Activated CD4-positive, alpha-beta memory T cell treated with anti-CD3 and anti-CD28 coated beads for 36 hours (primary cell): ENCODE measurements at regions not wholly inside any gene's neighbourhood (a gene's known extent, or its start where the extent isn't known, plus 50 kb on each side); places are given as distances from the start of the nearest gene placed in this dataset.

Experiments
- CTCF ChIA-PET: fragments of 350-600 bp; sonication (Branson Sonifier 250); formaldehyde crosslinking; loops from one replicate; lab custom pipeline; 2021; ENCODE audit warnings: antibody characterized with exemption, inconsistent platforms; lab: Charles Lee
- POLR2A ChIA-PET: fragments of 350-600 bp; sonication (Branson Sonifier 250); formaldehyde crosslinking; loops from one replicate; lab custom pipeline; 2021; ENCODE audit warnings: antibody characterized with exemption; lab: Charles Lee
- DNase-seq: peaks from one replicate; pipeline ENCODE4 v3.0.0-alpha.2; 2020
- H3K27ac Mint-ChIP-seq: one replicate; pipeline ENCODE4 v1.8.0; 2021; ENCODE audit warnings: mixed read lengths
- H3K27me3 Mint-ChIP-seq: one replicate; pipeline ENCODE4 v1.8.0; 2021; ENCODE audit warnings: mixed read lengths
- H3K36me3 Mint-ChIP-seq: one replicate; pipeline ENCODE4 v1.8.0; 2021; ENCODE audit warnings: mixed read lengths
- H3K4me1 Mint-ChIP-seq: one replicate; pipeline ENCODE4 v1.8.0; 2021; ENCODE audit warnings: low read depth, mixed read lengths
- H3K4me3 Mint-ChIP-seq: one replicate; pipeline ENCODE4 v1.8.0; 2021; ENCODE audit warnings: mild to moderate bottlenecking, mixed read lengths
- H3K9me3 Mint-ChIP-seq: one replicate; pipeline ENCODE4 v1.8.0; 2021; ENCODE audit warnings: mixed read lengths
- intact Hi-C: fragments of 100-400 bp; cut with micrococcal nuclease; formaldehyde crosslinking; loops from one replicate; pipeline ENCODE4 v1.15.1; 2023

- DNase-seq, result no peak
- H3K9me3 Mint-ChIP-seq, result no peaks in the 10 kb centered on the region
- CTCF ChIA-PET, result no interaction called here
- no peaks in the 10 kb centered on the region for H3K27me3 Mint-ChIP-seq
- H3K4me3 Mint-ChIP-seq, result no peak overlapping the region
- intact Hi-C loops, result no loop called here
- H3K27ac Mint-ChIP-seq, result no peak overlapping the region
- POLR2A ChIA-PET, result no interaction called here
- no peaks in the 10 kb centered on the region for H3K4me1 Mint-ChIP-seq
- no peaks in the 10 kb centered on the region for H3K36me3 Mint-ChIP-seq
These were observed 73.5 kb upstream of the ZC3H12C start for GRCh38 chr11:110019675-110020074.

- H3K36me3 Mint-ChIP-seq, result no peaks in the 10 kb centered on the region
- no peak overlapping the region for H3K27ac Mint-ChIP-seq
- H3K9me3 Mint-ChIP-seq, result no peaks in the 10 kb centered on the region
- no peak overlapping the region for H3K4me3 Mint-ChIP-seq
- ChIA-PET POLR2A (no interaction called here), CTCF (no interaction called here)
- intact Hi-C loops, result no loop called here
- DNase-seq, result no peak
- no peaks in the 10 kb centered on the region for H3K27me3 Mint-ChIP-seq
- no peaks in the 10 kb centered on the region for H3K4me1 Mint-ChIP-seq
These were observed 70.6 kb upstream of the ZC3H12C start for GRCh38 chr11:110022548-110022947.

- H3K9me3 Mint-ChIP-seq, result no peaks in the 10 kb centered on the region
- no peaks in the 10 kb centered on the region for H3K36me3 Mint-ChIP-seq
- no peak overlapping the region for H3K27ac Mint-ChIP-seq
- POLR2A ChIA-PET, result no interaction called here
- H3K4me3 Mint-ChIP-seq, result no peak overlapping the region
- DNase-seq, result no peak
- no peaks in the 10 kb centered on the region for H3K4me1 Mint-ChIP-seq
- CTCF ChIA-PET, result no interaction called here
- intact Hi-C loops, result no loop called here
- H3K27me3 Mint-ChIP-seq, result no peaks in the 10 kb centered on the region
These were observed 69.5 kb upstream of the ZC3H12C start for GRCh38 chr11:110023711-110024110.

DNA sequence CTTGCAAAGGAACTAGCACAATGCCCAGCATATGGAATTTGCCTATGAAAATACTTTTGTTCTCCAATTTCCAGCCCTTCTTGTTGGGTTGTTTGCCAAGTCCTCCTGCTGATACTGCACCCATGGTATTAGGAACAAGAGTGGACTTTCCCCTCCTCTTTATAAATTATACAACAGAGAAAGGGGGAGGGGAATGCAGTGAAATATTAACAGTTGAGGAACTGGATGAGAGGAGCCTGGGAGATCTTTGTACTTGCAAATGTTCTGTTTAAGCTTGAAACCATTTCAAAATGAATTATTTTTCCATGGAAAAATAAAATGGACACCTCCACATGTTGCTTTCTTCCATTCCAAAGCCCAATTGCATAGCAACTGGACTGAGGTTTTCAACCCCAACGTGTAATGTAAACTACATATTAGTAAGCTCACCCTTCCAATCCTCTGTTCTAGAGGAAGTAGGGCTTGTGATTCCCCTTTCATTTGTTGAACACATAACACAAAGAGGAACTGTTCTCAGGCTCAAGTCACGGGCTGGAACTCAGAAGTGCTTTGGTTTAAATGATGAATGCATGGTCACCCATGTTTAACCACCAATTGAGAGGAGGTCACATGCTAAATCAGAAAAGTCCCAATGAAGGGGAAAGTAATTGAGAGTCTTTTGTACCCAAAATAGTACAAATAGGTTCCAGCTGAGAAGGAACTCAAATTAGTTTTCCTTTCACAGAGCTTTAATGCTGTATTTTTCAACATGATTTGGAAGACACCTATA lies 66.2 kb upstream of the ZC3H12C start:
- Mint-ChIP-seq H3K27ac (no peak overlapping the region), H3K27me3 (no peaks in the 10 kb centered on the region), H3K4me3 (no peak overlapping the region), H3K4me1 (no peaks in the 10 kb centered on the region), H3K36me3 (no peaks in the 10 kb centered on the region), H3K9me3 (no peaks in the 10 kb centered on the region)
- DNase-seq, result no peak
- ChIA-PET POLR2A (no interaction called here), CTCF (no interaction called here)
- intact Hi-C loops, result no loop called here

GRCh38 chr11:110027627-110028371 lies 65.4 kb upstream of the ZC3H12C start:
- Mint-ChIP-seq H3K27ac (no peak overlapping the region), H3K4me3 (no peak overlapping the region), H3K9me3 (no peaks in the 10 kb centered on the region), H3K36me3 (no peaks in the 10 kb centered on the region), H3K4me1 (no peaks in the 10 kb centered on the region), H3K27me3 (no peaks in the 10 kb centered on the region)
- intact Hi-C loops, result no loop called here
- no peak for DNase-seq
- ChIA-PET CTCF (no interaction called here), POLR2A (no interaction called here)

DNA sequence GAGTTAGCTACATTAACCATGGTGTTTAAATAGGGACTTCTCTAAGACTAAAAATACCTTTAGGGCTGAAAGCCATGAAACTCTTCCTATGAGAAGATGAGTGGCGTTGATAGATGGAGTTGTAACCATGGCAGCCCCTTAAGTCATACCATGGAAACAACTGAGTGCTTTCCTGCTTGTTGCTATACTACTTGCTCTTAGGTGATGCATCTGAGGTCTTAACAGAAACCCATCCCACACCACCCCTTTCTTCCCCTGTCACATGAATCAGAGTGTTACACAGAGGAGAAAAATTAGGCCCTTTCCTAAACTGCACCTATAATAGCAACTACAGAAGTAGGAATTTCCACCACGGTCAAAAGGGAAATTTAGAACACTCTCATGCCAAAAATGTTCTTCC lies 64.3 kb upstream of the ZC3H12C start:
- ChIA-PET POLR2A (no interaction called here), CTCF (no interaction called here)
- Mint-ChIP-seq H3K4me3 (no peak overlapping the region), H3K27ac (no peak overlapping the region), H3K4me1 (no peaks in the 10 kb centered on the region), H3K27me3 (no peaks in the 10 kb centered on the region), H3K9me3 (no peaks in the 10 kb centered on the region), H3K36me3 (no peaks in the 10 kb centered on the region)
- intact Hi-C loops, result no loop called here
- DNase-seq, result no peak

- intact Hi-C loops, result no loop called here
- CTCF ChIA-PET, result no interaction called here
- no peak for DNase-seq
- H3K4me3 Mint-ChIP-seq, result no peak overlapping the region
- H3K4me1 Mint-ChIP-seq, result no peaks in the 10 kb centered on the region
- no peaks in the 10 kb centered on the region for H3K36me3 Mint-ChIP-seq
- no peak overlapping the region for H3K27ac Mint-ChIP-seq
- POLR2A ChIA-PET, result no interaction called here
- H3K9me3 Mint-ChIP-seq, result no peaks in the 10 kb centered on the region
- no peaks in the 10 kb centered on the region for H3K27me3 Mint-ChIP-seq
These were observed 63.5 kb upstream of the ZC3H12C start for GRCh38 chr11:110029714-110030113.

DNA sequence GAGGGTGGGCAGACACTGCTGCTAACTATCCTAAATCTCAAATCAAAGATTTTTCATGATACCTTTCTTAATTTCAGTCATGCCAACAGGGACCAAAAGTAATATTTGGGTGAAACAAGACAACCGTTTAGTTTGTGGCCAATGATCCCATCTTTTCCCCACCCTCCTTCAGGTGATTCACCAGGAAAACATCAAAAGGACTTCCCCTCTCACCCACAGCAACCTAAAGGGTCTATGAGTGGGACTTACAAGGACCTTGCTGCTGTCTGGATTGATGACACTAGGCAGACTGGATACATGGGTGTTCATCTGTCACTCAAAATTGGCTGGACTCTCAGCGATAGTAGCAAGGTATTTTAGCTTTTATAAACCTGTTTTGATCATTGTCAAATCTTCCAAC lies 62.0 kb upstream of the ZC3H12C start:
- CTCF ChIA-PET, result no interaction called here
- Mint-ChIP-seq H3K4me3 (no peak overlapping the region), H3K4me1 (no peaks in the 10 kb centered on the region), H3K27me3 (no peaks in the 10 kb centered on the region), H3K9me3 (no peaks in the 10 kb centered on the region), H3K36me3 (no peaks in the 10 kb centered on the region), H3K27ac (no peak overlapping the region)
- DNase-seq, result no peak
- intact Hi-C loops, result no loop called here
- POLR2A ChIA-PET, result no interaction called here

GRCh38 chr11:110032259-110032658 lies 60.9 kb upstream of the ZC3H12C start:
- Mint-ChIP-seq H3K9me3 (no peaks in the 10 kb centered on the region), H3K27me3 (no peaks in the 10 kb centered on the region), H3K27ac (no peak overlapping the region), H3K36me3 (no peaks in the 10 kb centered on the region), H3K4me3 (no peak overlapping the region), H3K4me1 (no peaks in the 10 kb centered on the region)
- no peak for DNase-seq
- POLR2A ChIA-PET, result no interaction called here
- CTCF ChIA-PET, result no interaction called here
- intact Hi-C loops, result no loop called here

- Mint-ChIP-seq H3K27ac (no peak overlapping the region), H3K36me3 (no peaks in the 10 kb centered on the region)
These were observed 60.1 kb upstream of the ZC3H12C start for GRCh38 chr11:110032957-110033570.

GRCh38 chr11:110034806-110035205 lies 58.4 kb upstream of the ZC3H12C start:
- Mint-ChIP-seq H3K36me3 (no peaks in the 10 kb centered on the region), H3K27ac (no peak overlapping the region), H3K4me3 (no peak overlapping the region), H3K27me3 (peaks cover 7% of the 10 kb centered on the region), H3K9me3 (no peaks in the 10 kb centered on the region), H3K4me1 (no peaks in the 10 kb centered on the region)
- ChIA-PET CTCF (no interaction called here), POLR2A (no interaction called here)
- DNase-seq, result no peak
- intact Hi-C loops, result no loop called here

More at GRCh38 chr11:110032957-110033570, 60.1 kb upstream of the ZC3H12C start:
- Mint-ChIP-seq H3K27me3 (peaks cover 2% of the 10 kb centered on the region), H3K4me1 (no peaks in the 10 kb centered on the region), H3K4me3 (no peak overlapping the region), H3K9me3 (no peaks in the 10 kb centered on the region)
- intact Hi-C loops, result no loop called here
- POLR2A ChIA-PET, result no interaction called here
- CTCF ChIA-PET, result no interaction called here
- no peak for DNase-seq

GRCh38 chr11:110035357-110035756 lies 57.8 kb upstream of the ZC3H12C start:
- peaks cover 7% of the 10 kb centered on the region for H3K27me3 Mint-ChIP-seq
- intact Hi-C loops, result no loop called here
- H3K36me3 Mint-ChIP-seq, result no peaks in the 10 kb centered on the region
- H3K4me3 Mint-ChIP-seq, result no peak overlapping the region
- ChIA-PET CTCF (no interaction called here), POLR2A (no interaction called here)
- no peak overlapping the region for H3K27ac Mint-ChIP-seq
- H3K9me3 Mint-ChIP-seq, result no peaks in the 10 kb centered on the region
- no peak for DNase-seq
- H3K4me1 Mint-ChIP-seq, result no peaks in the 10 kb centered on the region
